Putamen (tissue), 1 donor: ENCODE measurements at regions not wholly inside any gene's neighbourhood (a gene's known extent, or its start where the extent isn't known, plus 50 kb on each side); places are given as distances from the start of the nearest gene placed in this dataset.
"Not testable (repeated sequence)": the region's sequence is repeated elsewhere in the genome, so short reads cannot be mapped to it uniquely, and the experiment has no call there.

ENCODE experiments used
- DNase-seq: peaks from one replicate; pipeline ENCODE4 v3.0.0-alpha.2; 2016; ENCODE audit warnings: low spot score

- DNase-seq: no peak
These were observed 108.0 kb upstream of the CACHD1 start for GRCh38 chr1:64361974-64362373.

GRCh38 chr1:64363111-64363510, 106.8 kb upstream of the CACHD1 start:
- DNase-seq: peak; percentile 3

DNA sequence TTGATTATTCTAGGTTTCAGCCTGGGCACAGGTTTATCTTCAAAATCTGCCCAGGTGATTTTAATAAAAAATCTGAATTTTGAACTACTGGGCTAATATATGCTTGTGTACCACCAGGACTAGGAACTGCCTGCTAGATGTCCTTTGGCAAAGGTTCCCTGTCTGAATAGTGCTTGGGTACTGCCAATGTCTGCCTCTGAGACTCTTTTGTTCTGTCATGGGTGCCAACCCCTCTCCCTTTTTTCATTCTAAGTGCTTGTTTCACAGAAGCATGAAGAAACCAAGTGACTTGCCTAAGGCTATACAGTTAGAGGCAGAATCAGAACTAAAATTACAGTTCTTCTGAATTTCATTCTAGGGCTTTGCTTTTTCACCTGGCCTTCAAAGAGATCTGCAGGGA, 106.3 kb upstream of the CACHD1 start:
- peak; percentile 63 for DNase-seq

DNA sequence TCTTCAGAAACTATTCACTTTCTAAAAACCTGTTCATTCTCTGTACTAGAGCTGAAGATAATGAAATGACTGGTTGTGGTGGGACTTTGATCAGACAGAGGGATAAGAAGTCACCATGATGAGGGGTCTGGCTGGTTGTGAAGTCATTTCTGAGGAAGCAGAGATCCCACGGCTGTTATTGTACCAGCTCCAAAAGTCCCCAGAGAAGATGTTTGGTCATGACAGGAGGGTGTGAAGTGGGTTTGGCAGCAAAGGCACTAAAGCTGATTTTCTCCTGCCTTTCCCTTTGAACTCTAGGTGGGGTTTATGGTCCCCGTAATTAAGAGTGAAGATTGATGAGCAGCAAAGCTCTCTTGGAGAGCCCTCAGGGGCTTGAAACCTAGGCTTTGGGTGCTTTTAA, 103.1 kb upstream of the CACHD1 start:
- DNase-seq: no peak

- DNase-seq: no peak
These were observed 101.6 kb upstream of the CACHD1 start for GRCh38 chr1:64368344-64368743.

DNA sequence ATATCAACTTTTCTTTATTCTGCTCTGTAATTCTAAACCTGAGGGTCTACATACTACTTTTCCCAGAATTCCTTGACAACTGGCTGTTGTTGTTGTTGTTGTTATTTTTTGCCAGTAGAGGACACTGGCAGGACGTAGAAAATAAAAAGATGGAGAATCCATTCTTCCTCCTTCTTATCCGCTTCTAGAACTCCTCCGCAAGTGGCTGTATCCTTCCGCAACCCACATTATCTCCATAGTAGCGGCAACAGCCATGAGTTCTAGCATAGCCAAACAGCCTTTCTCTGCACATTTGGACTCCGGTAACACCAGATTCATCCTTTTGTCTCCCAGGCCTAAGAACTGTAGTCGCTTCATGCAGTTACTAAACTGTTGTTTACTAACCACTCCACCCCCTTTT, 91.1 kb upstream of the CACHD1 start:
- no peak for DNase-seq

DNA sequence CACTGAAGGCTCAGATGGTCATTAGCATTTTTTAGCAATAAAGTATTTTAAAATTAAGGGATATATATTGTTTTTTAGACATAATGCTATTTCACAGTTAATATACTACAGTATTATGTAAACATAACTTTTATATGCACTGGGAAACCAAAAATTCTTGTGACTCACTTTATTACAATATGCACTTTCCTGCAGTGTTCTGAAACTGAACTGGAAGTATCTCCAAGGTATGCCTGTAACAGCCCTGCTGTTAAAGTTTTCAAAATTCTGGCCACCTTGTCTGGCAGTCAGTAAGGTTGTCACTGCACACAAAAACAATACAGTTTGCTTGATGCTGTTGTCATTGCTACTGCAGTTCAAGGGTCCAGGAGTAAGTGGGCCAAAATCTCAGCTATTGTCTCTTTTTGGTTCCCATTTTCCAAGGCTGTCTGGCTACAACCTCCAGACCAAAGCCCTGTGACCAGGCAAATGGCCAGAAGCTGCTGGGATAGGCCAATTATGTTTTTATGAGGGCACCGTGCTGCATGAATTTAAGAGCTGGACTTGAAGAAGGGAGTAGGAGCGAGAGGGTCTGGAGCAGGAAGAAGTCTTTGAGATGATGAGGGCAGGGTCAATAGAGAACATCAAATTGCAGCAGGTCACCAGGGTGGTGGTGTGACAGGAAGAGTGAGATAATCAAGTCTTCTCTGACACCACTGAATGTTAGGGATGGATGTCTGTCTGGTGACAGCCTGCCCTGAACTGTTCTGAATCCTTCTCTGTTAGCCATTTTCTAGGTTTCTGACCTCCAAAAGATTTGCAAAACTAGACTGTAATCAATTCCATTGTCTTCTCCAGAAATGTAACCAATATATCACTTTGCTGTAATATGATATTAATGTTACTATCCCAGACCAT, 82.3 kb upstream of the CACHD1 start:
- peak; percentile 1 for DNase-seq

DNA sequence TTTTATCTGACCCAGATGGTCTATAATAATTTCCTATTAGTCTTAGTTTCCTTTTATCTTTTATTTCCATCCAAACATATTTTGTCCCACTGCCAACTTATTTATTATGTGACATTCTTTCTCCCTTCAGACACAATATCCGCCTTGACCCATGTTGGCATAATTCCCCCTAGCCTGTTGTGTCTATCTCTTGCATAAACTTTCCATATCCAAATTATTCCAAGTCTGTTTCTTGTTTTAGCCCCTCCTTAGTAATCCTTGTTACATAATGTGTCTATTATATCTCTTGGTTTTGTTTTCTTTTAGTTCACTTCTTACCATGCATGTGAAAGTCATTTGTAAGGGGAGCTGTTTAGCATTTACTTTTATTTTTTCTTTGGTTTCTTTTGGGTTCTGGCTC, 81.6 kb upstream of the CACHD1 start:
- no peak for DNase-seq

DNA sequence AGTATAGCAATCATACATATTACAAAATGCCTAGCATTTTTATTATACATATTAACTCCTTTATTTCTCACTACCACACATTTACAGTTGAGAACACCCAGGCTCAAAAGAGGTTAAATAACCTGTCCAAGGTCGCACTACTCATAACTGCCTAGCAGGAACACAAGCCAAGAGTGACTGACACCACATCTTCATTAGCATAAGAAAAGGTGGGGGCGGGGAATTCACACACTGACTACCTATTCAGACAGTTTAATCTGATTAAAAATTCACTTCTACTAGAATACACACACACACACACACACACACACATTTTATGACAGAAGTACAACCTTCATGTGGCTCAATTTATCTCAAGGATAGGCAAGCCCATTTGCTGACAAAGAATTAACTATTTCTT, 77.8 kb upstream of the CACHD1 start:
- DNase-seq: no peak

- DNase-seq: no peak
These were observed 76.1 kb upstream of the CACHD1 start for GRCh38 chr1:64393790-64394189.

GRCh38 chr1:64396817-64397216, 73.1 kb upstream of the CACHD1 start:
- DNase-seq: no peak

GRCh38 chr1:64397541-64397940, 72.4 kb upstream of the CACHD1 start:
- DNase-seq: no peak

DNA sequence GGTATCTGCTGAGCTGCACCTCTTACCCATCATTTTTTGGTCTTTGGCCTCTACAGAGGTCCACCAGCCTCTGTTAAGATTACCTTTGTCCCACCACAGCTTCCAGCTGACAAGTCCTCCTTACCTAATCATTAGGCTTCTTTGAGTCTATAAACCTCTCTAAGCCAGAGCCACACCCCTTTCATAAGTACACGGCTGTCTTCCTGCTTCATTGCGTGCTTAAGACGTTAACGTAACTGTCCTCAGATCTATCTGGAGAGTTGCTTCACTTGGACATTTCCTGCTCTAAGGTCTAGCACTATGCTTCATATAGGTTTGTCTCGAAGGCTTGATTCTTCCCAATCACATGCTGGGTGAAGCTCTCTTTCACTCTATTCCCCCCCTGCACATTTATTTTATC, 71.0 kb upstream of the CACHD1 start:
- DNase-seq: no peak

DNA sequence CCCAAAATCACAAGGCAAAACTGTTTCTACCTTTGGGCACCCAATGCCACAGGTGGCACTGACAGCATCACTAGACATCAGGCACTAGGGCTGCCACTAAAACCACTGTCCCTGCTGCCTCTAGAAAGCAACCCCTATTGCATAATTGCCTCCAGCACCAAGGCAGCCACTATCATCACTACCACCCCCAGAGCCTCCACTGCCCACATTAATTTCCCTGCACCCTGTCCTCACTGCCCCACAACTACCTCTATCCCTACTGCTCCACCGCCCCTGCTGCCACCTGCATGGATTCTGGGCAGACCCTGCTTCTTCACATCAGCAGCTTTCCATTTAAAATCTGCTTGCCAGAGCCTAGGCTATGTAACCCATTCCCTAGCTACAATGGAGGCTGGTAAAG, 68.6 kb upstream of the CACHD1 start:
- DNase-seq: no peak

DNA sequence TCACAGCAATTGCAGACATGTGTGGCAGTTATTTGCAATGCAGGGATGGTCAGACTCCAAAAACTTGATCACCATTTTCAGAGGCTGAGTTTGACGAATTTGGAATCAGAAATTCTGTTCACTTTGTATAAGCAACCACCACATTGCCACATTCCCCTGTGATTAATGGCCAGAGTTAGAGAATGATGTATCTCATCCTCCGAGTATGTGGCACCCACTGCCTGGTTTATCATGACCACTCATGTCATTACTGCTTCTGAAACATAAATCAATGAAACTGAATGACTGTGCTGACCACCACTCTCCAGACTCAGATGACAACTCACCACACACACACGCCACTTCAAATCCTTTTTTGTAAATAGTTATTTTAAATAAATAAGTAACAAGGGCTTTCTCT, 66.6 kb upstream of the CACHD1 start:
- no peak for DNase-seq

- no peak for DNase-seq
These were observed 65.7 kb upstream of the CACHD1 start for GRCh38 chr1:64404202-64404601.

- no peak for DNase-seq
These were observed 64.1 kb upstream of the CACHD1 start for GRCh38 chr1:64405833-64406232.

GRCh38 chr1:64410217-64410616, 59.7 kb upstream of the CACHD1 start:
- no peak for DNase-seq

- not testable (repeated sequence) for DNase-seq
These were observed 54.9 kb upstream of the CACHD1 start for GRCh38 chr1:64414855-64415546.

GRCh38 chr1:64417803-64418202, 52.1 kb upstream of the CACHD1 start:
- no peak for DNase-seq
